Stimulated activated CD8-positive, alpha-beta memory T cell treated with anti-CD3 and anti-CD28 coated beads, Interleukin-7, amount 100 ng/mL, for 4 hours (primary cell): ENCODE measurements at regions not wholly inside any gene's neighbourhood (a gene's known extent, or its start where the extent isn't known, plus 50 kb on each side); places are given as distances from the start of the nearest gene placed in this dataset.

Experiments used
- DNase-seq, 2 donors: peaks; one replicate each; pipeline ENCODE4 v3.0.0-alpha.2; 2020; ENCODE audit warnings: low read depth in 2 of 2

- DNase-seq: no peak
Observed at GRCh38 chr1:5029136-5029535, 374.7 kb downstream of the AJAP1 start.

- no peak for DNase-seq
Observed at GRCh38 chr1:5012249-5012648, 357.8 kb downstream of the AJAP1 start.

- no peak for DNase-seq
Observed at GRCh38 chr1:5010656-5011055, 356.2 kb downstream of the AJAP1 start.

GRCh38 chr1:5010236-5010635 lies 355.8 kb downstream of the AJAP1 start:
- no peak for DNase-seq

- DNase-seq: no peak
Observed at GRCh38 chr1:5009376-5010065, 355.1 kb downstream of the AJAP1 start.

GRCh38 chr1:5005171-5005570 lies 350.8 kb downstream of the AJAP1 start:
- no peak for DNase-seq

- DNase-seq: no peak
Observed at GRCh38 chr1:5002676-5003075, 348.3 kb downstream of the AJAP1 start.

- no peak for DNase-seq
Observed at GRCh38 chr1:5001466-5001865, 347.1 kb downstream of the AJAP1 start.

GRCh38 chr1:4986306-4986705 lies 331.9 kb downstream of the AJAP1 start:
- DNase-seq: no peak

GRCh38 chr1:4984841-4985240 lies 330.4 kb downstream of the AJAP1 start:
- no peak for DNase-seq

GRCh38 chr1:4980211-4980610 lies 325.8 kb downstream of the AJAP1 start:
- DNase-seq: no peak

- DNase-seq: no peak
Observed at GRCh38 chr1:4978660-4979390, 324.4 kb downstream of the AJAP1 start.

GRCh38 chr1:4977701-4978100 lies 323.3 kb downstream of the AJAP1 start:
- no peak for DNase-seq

- DNase-seq: no peak
Observed at GRCh38 chr1:4976859-4977440, 322.5 kb downstream of the AJAP1 start.

GRCh38 chr1:4975856-4976255 lies 321.4 kb downstream of the AJAP1 start:
- DNase-seq: no peak

- no peak for DNase-seq
Observed at GRCh38 chr1:4974981-4975685, 320.7 kb downstream of the AJAP1 start.

- no peak for DNase-seq
Observed at GRCh38 chr1:4973341-4973740, 318.9 kb downstream of the AJAP1 start.

- no peak for DNase-seq
Observed at GRCh38 chr1:4972761-4973320, 318.4 kb downstream of the AJAP1 start.

GRCh38 chr1:4971666-4972065 lies 317.3 kb downstream of the AJAP1 start:
- no peak for DNase-seq

GRCh38 chr1:4970532-4970931 lies 316.1 kb downstream of the AJAP1 start:
- DNase-seq: no peak

GRCh38 chr1:4969556-4970129 lies 315.2 kb downstream of the AJAP1 start:
- no peak for DNase-seq
